ENCODE measurements at regions not wholly inside any gene's neighbourhood (a gene's known extent, or its start where the extent isn't known, plus 50 kb on each side); places are given as distances from the start of the nearest gene placed in this dataset.
"Not testable (repeated sequence)": the region's sequence is repeated elsewhere in the genome, so short reads cannot be mapped to it uniquely, and the experiment has no call there.

- not testable (repeated sequence) for DNase-seq (ENCODE audit: low read depth in 3 of 3, low spot score in 2 of 3)
Observed at GRCh38 chr1:219863816-219864215, 64.5 kb downstream of the SLC30A10 start.

DNA sequence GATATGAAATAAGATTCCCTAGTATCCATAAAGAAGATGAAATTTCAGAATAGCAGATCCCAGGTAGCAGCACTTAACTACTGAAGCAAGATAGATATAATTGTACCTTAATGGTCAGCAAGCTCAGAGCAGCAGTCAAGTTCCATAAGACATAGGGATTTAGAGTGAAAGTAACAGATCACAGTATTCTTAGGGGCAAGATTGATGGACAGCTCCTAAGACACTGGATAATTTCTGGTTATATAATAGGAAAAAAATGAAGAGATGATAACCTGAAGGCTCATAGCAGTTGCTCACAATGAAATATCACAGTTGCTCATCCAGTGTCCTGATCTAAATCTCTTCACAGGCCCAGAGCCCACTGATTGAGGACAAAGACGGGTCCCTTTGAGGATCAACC lies 66.0 kb downstream of the SLC30A10 start:
- no peak for DNase-seq (ENCODE audit: low read depth in 3 of 3, low spot score in 2 of 3)

DNA sequence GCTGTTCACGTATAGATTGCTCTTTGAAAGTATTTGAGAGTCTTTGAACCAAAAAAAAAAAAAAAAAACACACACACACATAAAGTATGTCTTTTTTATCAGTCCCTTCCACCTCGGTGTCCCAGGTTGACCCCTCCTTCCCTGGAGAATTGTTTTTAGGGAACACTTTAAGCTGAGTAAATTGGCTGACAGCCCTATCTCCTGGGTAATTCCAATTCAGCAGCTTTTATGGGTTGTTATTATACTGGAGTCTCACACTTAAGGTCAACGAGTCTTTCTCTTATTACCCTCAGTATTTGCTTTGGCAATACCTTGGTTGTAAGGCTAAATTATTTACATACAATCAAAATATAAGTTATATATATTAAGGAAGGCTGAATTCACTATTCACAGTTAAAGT lies 69.4 kb downstream of the SLC30A10 start:
- DNase-seq (ENCODE audit: low read depth in 3 of 3, low spot score in 2 of 3): no peak

DNA sequence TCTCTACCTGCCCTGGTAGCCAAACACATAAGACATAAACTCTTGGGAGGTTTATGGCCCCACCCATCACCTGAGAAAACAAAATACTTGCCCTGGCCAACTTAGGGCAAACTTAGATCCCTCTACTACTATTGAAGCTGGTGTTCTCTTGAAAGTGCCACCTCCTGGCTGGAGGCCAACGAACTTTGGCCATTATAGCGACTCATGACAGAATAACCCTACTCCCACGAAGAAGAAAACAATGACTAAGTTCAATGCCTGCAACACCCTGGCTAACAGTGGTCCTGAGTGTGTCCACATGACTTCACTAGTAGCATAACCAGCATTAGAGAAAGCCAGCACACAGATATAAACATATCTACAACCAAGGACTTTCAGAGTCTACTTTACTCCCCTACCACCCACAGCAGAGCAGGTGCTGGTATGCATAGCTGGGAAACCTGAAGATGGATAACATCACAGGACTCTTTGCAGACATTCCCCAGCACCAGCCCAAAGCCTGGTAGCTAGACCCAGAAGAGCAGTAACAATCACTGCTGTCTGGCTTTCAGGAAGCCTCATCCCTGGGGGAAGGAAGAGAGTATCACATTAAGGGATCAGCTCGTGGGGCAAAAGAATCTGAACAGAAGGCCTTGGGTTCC lies 81.0 kb downstream of the SLC30A10 start:
- DNase-seq (ENCODE audit: low read depth in 3 of 3, low spot score in 2 of 3): no peak

DNA sequence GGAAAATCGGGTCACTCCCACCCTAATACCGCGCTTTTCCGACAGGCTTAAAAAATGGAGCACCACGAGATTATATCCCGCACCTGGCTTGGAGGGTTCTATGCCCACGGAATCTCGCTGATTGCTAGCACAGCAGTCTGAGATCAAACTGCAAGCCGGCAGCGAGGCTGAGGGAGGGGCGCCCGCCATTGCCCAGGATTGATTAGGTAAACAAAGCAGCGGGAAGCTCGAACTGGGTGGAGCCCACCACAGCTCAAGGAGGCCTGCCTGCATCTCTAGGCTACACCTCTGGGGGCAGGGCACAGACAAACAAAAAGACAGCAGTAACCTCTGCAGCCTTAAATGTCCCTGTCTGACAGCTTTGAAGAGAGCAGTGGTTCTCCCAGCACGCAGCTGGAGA lies 88.8 kb downstream of the SLC30A10 start:
- not testable (repeated sequence) for DNase-seq (ENCODE audit: low read depth in 3 of 3, low spot score in 2 of 3)

GRCh38 chr1:219837994-219838294 lies 90.4 kb downstream of the SLC30A10 start:
- no peak for DNase-seq (ENCODE audit: low read depth in 3 of 3, low spot score in 2 of 3)

DNA sequence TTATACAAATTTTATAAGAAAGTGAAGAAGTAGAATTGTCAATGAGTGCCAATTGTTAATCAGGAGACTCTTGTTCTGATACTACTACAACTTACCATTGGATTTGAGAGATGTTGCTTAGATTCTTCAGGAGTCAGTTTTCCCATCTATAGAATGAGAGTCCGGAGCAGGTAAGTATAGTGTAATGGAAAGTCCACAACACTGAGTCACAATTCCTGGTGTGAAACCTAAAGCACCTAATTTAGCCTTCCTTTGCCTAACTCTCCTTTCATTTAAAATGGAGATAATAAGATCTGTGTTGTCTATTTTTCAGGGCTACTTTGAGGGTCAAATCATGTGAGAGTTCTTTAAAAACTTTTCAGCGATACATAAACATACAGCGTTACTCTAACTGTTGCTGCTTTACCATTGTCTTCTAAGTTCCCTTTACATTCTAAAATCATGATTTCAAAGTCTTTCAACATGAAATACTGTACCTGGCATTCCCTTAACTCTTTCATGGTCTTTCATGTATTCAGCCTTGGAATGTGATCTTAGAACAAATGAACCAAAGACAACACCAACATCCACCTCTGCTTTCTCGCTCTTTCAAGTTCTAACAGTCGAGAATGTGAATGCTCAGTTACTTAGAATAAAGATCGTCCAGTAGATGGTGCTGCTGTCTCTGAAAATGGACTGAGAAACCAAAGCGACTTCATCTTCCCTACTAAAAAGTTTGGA lies 90.9 kb downstream of the SLC30A10 start:
- peak; percentile 19 to 38 (median 20) for DNase-seq (ENCODE audit: low read depth in 3 of 3, low spot score in 2 of 3)

GRCh38 chr1:219834314-219834917 lies 93.9 kb downstream of the SLC30A10 start:
- DNase-seq (ENCODE audit: low read depth in 3 of 3, low spot score in 2 of 3): no peak

GRCh38 chr1:219833214-219833815 lies 95.0 kb downstream of the SLC30A10 start:
- DNase-seq (ENCODE audit: low read depth in 3 of 3, low spot score in 2 of 3): no peak

DNA sequence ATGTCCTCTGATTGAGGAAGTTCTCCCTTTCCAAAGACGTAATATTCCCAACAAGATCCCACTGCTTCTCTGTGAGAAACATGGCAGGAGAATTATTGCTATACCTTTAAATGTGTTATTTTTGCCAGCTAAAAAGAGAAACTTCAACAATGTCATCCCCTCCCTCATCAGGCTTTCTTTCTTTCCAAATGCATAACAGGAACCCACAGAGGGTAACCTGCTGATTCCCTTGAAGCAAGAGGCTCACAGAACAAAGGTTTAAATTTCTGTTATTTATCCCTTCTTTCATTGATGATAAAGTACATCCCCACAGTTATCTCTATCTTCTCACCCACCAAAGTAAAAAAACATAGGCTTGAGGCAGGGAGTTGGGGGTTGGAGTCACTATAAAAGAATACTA lies 102.1 kb downstream of the SLC30A10 start:
- DNase-seq (ENCODE audit: low read depth in 3 of 3, low spot score in 2 of 3): no peak

DNA sequence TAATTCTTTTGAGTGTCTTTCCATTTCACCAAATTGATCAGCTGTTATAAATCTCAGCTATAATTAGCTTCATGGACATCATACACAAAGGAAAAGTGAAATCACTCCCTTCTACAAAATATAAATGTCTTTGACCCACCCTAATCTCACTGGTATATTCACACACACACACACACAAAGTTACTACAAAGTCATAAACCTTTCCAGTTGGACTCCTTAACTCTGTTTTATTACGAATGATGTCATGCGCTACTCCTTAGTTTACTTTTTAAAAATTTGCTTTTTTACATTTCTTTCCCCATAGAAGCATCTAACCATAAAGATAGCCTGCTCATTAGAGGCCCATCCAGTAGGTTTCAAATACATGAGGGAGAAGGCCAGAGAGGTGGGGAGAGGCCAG lies 103.0 kb downstream of the SLC30A10 start:
- no peak for DNase-seq (ENCODE audit: low read depth in 3 of 3, low spot score in 2 of 3)

DNA sequence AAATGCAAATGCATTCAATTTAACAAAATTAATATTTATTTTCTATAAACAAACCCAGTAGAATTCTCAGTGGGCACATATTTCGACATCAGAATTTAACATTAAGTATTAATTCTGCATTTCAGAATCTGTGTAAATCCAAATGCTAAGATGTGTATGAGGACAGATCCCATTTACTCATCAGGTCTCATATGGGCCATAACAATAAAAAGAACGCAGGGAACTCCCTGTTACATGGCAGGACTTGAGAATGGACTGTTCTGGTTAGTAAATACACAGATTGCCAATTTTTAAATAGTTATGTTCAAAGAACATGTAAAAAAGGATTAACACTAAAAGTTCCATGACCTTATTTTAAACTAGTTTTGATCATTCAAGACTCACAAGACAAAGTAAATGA lies 104.0 kb downstream of the SLC30A10 start:
- DNase-seq (ENCODE audit: low read depth in 3 of 3, low spot score in 2 of 3): no peak

GRCh38 chr1:219820551-219820950 lies 107.8 kb downstream of the SLC30A10 start:
- DNase-seq (ENCODE audit: low read depth in 3 of 3, low spot score in 2 of 3): no peak

DNA sequence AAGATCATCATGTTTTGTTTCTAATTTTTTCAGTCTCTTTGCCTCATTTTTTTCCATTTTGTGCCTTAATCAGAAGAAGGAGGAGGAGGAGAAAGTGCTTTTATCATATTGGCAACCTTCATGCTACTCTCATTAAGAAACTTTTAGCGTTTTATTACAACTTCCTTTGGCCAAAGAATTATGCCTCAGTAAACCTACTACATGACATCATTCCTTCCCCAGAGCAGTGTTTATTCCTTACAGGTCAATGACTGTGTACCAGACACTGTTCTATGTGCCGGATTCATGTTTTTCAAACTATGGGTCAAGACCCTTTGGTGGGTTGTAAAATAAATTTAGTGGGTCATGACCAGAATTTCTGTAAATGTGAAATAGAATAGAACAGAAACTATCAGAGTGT lies 110.4 kb downstream of the SLC30A10 start:
- no peak for DNase-seq (ENCODE audit: low read depth in 3 of 3, low spot score in 2 of 3)

- no peak for DNase-seq (ENCODE audit: low read depth in 3 of 3, low spot score in 2 of 3)
Observed at GRCh38 chr1:219813294-219813693, 115.1 kb downstream of the SLC30A10 start.

- peak in 2 of 3 donors; percentile 25 to 29 for DNase-seq (ENCODE audit: low read depth in 3 of 3, low spot score in 2 of 3)
Observed at GRCh38 chr1:219812491-219813203, 115.7 kb downstream of the SLC30A10 start.

DNA sequence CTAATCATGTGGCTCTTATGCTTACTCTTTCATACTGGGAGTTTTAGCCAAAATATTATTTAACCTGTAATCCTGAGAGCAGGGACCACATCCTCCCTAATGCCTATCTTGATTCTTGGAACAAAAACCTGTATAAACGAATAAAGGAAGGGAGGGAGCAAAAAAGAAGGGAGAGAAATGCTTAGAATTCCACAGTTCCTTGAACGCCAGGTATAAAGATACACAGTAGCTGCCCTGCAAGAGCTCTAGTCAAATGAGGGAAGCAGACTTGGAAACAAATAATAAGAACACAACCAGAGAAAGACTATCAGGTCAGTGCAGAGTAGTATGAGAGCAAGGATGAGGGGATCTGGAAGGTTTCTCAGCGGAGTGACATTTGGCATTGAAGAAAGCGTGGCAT lies 116.3 kb downstream of the SLC30A10 start:
- DNase-seq (ENCODE audit: low read depth in 3 of 3, low spot score in 2 of 3): no peak

GRCh38 chr1:219810451-219810850 lies 117.9 kb downstream of the SLC30A10 start:
- DNase-seq (ENCODE audit: low read depth in 3 of 3, low spot score in 2 of 3): no peak

- DNase-seq (ENCODE audit: low read depth in 3 of 3, low spot score in 2 of 3): no peak
Observed at GRCh38 chr1:219808790-219809189, 119.6 kb downstream of the SLC30A10 start.

- no peak for DNase-seq (ENCODE audit: low read depth in 3 of 3, low spot score in 2 of 3)
Observed at GRCh38 chr1:219806642-219807041, 121.7 kb downstream of the SLC30A10 start.

- no peak for DNase-seq (ENCODE audit: low read depth in 3 of 3, low spot score in 2 of 3)
Observed at GRCh38 chr1:219806020-219806419, 122.3 kb downstream of the SLC30A10 start.

All from right renal cortex interstitium (tissue), 3 donors.